ENCODE measurements at regions not wholly inside any gene's neighbourhood (a gene's known extent, or its start where the extent isn't known, plus 50 kb on each side); places are given as distances from the start of the nearest gene placed in this dataset.
"Not testable (repeated sequence)": the region's sequence is repeated elsewhere in the genome, so short reads cannot be mapped to it uniquely, and the experiment has no call there.

GRCh38 chrX:89539150-89539549 is 382.6 kb upstream of the TGIF2LX start:
- H3K9me3 Mint-ChIP-seq; H3K4me1 Mint-ChIP-seq (ENCODE audit: low read depth); ATAC-seq; DNase-seq; H3K27ac Mint-ChIP-seq; H3K4me3 Mint-ChIP-seq; H3K36me3 Mint-ChIP-seq (ENCODE audit: low read depth); POLR2A ChIA-PET; H3K27me3 Mint-ChIP-seq; CTCF ChIA-PET; intact Hi-C loops (cut with micrococcal nuclease): not testable (repeated sequence)

- H3K27me3 Mint-ChIP-seq; H3K9me3 Mint-ChIP-seq; H3K4me1 Mint-ChIP-seq (ENCODE audit: low read depth); POLR2A ChIA-PET; H3K27ac Mint-ChIP-seq; H3K4me3 Mint-ChIP-seq; DNase-seq; H3K36me3 Mint-ChIP-seq (ENCODE audit: low read depth); intact Hi-C loops (cut with micrococcal nuclease); CTCF ChIA-PET; ATAC-seq: not testable (repeated sequence)
These were observed 364.6 kb upstream of the TGIF2LX start for GRCh38 chrX:89557146-89557545.

- DNase-seq; H3K27ac Mint-ChIP-seq; H3K9me3 Mint-ChIP-seq; H3K36me3 Mint-ChIP-seq (ENCODE audit: low read depth); H3K4me3 Mint-ChIP-seq; POLR2A ChIA-PET; ATAC-seq; intact Hi-C loops (cut with micrococcal nuclease); H3K27me3 Mint-ChIP-seq; CTCF ChIA-PET; H3K4me1 Mint-ChIP-seq (ENCODE audit: low read depth): not testable (repeated sequence)
These were observed 359.6 kb upstream of the TGIF2LX start for GRCh38 chrX:89562079-89562478.

- H3K9me3 Mint-ChIP-seq; DNase-seq; H3K4me3 Mint-ChIP-seq; H3K4me1 Mint-ChIP-seq (ENCODE audit: low read depth); H3K27me3 Mint-ChIP-seq; H3K27ac Mint-ChIP-seq; CTCF ChIA-PET; ATAC-seq; intact Hi-C loops (cut with micrococcal nuclease); POLR2A ChIA-PET; H3K36me3 Mint-ChIP-seq (ENCODE audit: low read depth): not testable (repeated sequence)
These were observed 358.6 kb upstream of the TGIF2LX start for GRCh38 chrX:89563107-89563506.

- H3K36me3 Mint-ChIP-seq (ENCODE audit: low read depth); CTCF ChIA-PET; H3K27ac Mint-ChIP-seq; intact Hi-C loops (cut with micrococcal nuclease); ATAC-seq; POLR2A ChIA-PET; DNase-seq; H3K4me3 Mint-ChIP-seq; H3K9me3 Mint-ChIP-seq; H3K27me3 Mint-ChIP-seq; H3K4me1 Mint-ChIP-seq (ENCODE audit: low read depth): not testable (repeated sequence)
These were observed 353.9 kb upstream of the TGIF2LX start for GRCh38 chrX:89567787-89568186.

GRCh38 chrX:89581868-89582267 is 339.8 kb upstream of the TGIF2LX start:
- H3K4me1 Mint-ChIP-seq (ENCODE audit: low read depth); CTCF ChIA-PET; H3K27me3 Mint-ChIP-seq; H3K27ac Mint-ChIP-seq; intact Hi-C loops (cut with micrococcal nuclease); DNase-seq; ATAC-seq; POLR2A ChIA-PET; H3K36me3 Mint-ChIP-seq (ENCODE audit: low read depth); H3K9me3 Mint-ChIP-seq; H3K4me3 Mint-ChIP-seq: not testable (repeated sequence)

- DNase-seq; H3K36me3 Mint-ChIP-seq (ENCODE audit: low read depth); H3K4me1 Mint-ChIP-seq (ENCODE audit: low read depth); H3K27ac Mint-ChIP-seq; H3K9me3 Mint-ChIP-seq; ATAC-seq; H3K27me3 Mint-ChIP-seq; H3K4me3 Mint-ChIP-seq; CTCF ChIA-PET; POLR2A ChIA-PET; intact Hi-C loops (cut with micrococcal nuclease): not testable (repeated sequence)
These were observed 289.9 kb upstream of the TGIF2LX start for GRCh38 chrX:89631858-89632257.

- H3K36me3 Mint-ChIP-seq (ENCODE audit: low read depth); H3K27ac Mint-ChIP-seq; DNase-seq; CTCF ChIA-PET; ATAC-seq; intact Hi-C loops (cut with micrococcal nuclease); H3K27me3 Mint-ChIP-seq; H3K4me1 Mint-ChIP-seq (ENCODE audit: low read depth); H3K4me3 Mint-ChIP-seq; H3K9me3 Mint-ChIP-seq; POLR2A ChIA-PET: not testable (repeated sequence)
These were observed 285.8 kb upstream of the TGIF2LX start for GRCh38 chrX:89635887-89636286.

- H3K27me3 Mint-ChIP-seq; DNase-seq; H3K4me1 Mint-ChIP-seq (ENCODE audit: low read depth); H3K36me3 Mint-ChIP-seq (ENCODE audit: low read depth); H3K9me3 Mint-ChIP-seq; H3K27ac Mint-ChIP-seq; POLR2A ChIA-PET; ATAC-seq; H3K4me3 Mint-ChIP-seq; CTCF ChIA-PET; intact Hi-C loops (cut with micrococcal nuclease): not testable (repeated sequence)
These were observed 263.0 kb upstream of the TGIF2LX start for GRCh38 chrX:89658662-89659061.

- H3K9me3 Mint-ChIP-seq; H3K27me3 Mint-ChIP-seq; H3K36me3 Mint-ChIP-seq (ENCODE audit: low read depth); CTCF ChIA-PET; POLR2A ChIA-PET; H3K27ac Mint-ChIP-seq; H3K4me1 Mint-ChIP-seq (ENCODE audit: low read depth); ATAC-seq; DNase-seq; intact Hi-C loops (cut with micrococcal nuclease); H3K4me3 Mint-ChIP-seq: not testable (repeated sequence)
These were observed 215.2 kb upstream of the TGIF2LX start for GRCh38 chrX:89706481-89706880.

GRCh38 chrX:89707363-89707927 is 214.3 kb upstream of the TGIF2LX start:
- H3K9me3 Mint-ChIP-seq; intact Hi-C loops (cut with micrococcal nuclease); H3K4me1 Mint-ChIP-seq (ENCODE audit: low read depth); H3K27ac Mint-ChIP-seq; ATAC-seq; POLR2A ChIA-PET; CTCF ChIA-PET; DNase-seq; H3K36me3 Mint-ChIP-seq (ENCODE audit: low read depth); H3K27me3 Mint-ChIP-seq; H3K4me3 Mint-ChIP-seq: not testable (repeated sequence)

- CTCF ChIA-PET; DNase-seq; H3K4me3 Mint-ChIP-seq; ATAC-seq; H3K27ac Mint-ChIP-seq; H3K9me3 Mint-ChIP-seq; H3K27me3 Mint-ChIP-seq; H3K36me3 Mint-ChIP-seq (ENCODE audit: low read depth); intact Hi-C loops (cut with micrococcal nuclease); H3K4me1 Mint-ChIP-seq (ENCODE audit: low read depth); POLR2A ChIA-PET: not testable (repeated sequence)
These were observed 187.3 kb upstream of the TGIF2LX start for GRCh38 chrX:89734367-89734766.

GRCh38 chrX:89756466-89756865 is 165.2 kb upstream of the TGIF2LX start:
- H3K27ac Mint-ChIP-seq; CTCF ChIA-PET; intact Hi-C loops (cut with micrococcal nuclease); H3K4me1 Mint-ChIP-seq (ENCODE audit: low read depth); DNase-seq; H3K4me3 Mint-ChIP-seq; POLR2A ChIA-PET; ATAC-seq; H3K9me3 Mint-ChIP-seq; H3K36me3 Mint-ChIP-seq (ENCODE audit: low read depth); H3K27me3 Mint-ChIP-seq: not testable (repeated sequence)
